ENCODE measurements at regions not wholly inside any gene's neighbourhood (a gene's known extent, or its start where the extent isn't known, plus 50 kb on each side); places are given as distances from the start of the nearest gene placed in this dataset.

DNA sequence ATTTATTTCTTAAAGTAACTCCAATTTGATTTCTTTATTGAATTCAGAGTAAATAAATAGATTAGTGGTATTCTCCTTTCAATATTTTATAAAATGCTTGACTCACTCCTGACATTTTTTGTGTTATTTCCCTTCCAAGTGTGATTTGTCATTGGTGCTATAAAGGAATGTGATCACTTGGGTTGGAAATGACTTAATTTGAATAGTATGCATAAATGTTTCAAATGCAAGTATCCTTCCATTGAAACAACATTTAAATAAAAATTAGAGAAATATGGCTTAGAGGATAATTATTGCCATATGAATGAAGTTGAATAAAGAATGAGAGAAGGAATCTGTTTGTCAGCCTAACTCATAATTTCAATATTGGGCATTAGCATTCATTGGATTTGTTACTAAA is 182.7 kb downstream of the PABPC4L start:
- TF ChIP-seq POLR2A (IDR thresholded peaks at IDR 0.05; ENCODE audit: low read length) (no peak), GATA1 (IDR thresholded peaks at IDR 0.05; ENCODE audit: low read depth, low read length) (no peak)
